PC-3 (cell line): ENCODE measurements at regions not wholly inside any gene's neighbourhood (a gene's known extent, or its start where the extent isn't known, plus 50 kb on each side); places are given as distances from the start of the nearest gene placed in this dataset.

ENCODE experiments used
- ATAC-seq: fragments of 200-7000 bp; cut with Tn5 transposase; 2 replicates; pipeline ENCODE4 v1.9.1; 2020; ENCODE audit warnings: mild to moderate bottlenecking, moderate library complexity
- BruUV-seq: library from RNA; stranded (reverse); fragments of 400-500 nt; replicated peaks from 2 replicates; lab custom pipeline; 2021; lab: Mats Ljungman, UMichigan
- CTCF ChIA-PET: fragments of 300-600 bp; sonication (Branson Sonifier 250); formaldehyde crosslinking; loops from one replicate; lab custom pipeline; 2022; ENCODE audit warnings: antibody characterized with exemption; lab: Charles Lee
- POLR2A ChIA-PET: fragments of 300-600 bp; sonication (Branson Sonifier 250); formaldehyde crosslinking; loops from one replicate; lab custom pipeline; 2022; ENCODE audit warnings: antibody characterized with exemption; ENCODE audit not compliant: unreplicated experiment; lab: Charles Lee
- DNase-seq: peaks from one replicate; pipeline ENCODE4 v3.0.0-alpha.2; 2015
- H2AFZ ChIP-seq: fragments of 300-600 bp; sonication (generic); 2 replicates; pipeline ENCODE4 v1.6.0; 2016; ENCODE audit warnings: antibody characterized with exemption, low read length
- H3F3A ChIP-seq: fragments of 300-600 bp; sonication (generic); one replicate; pipeline ENCODE4 v1.6.0; 2017; ENCODE audit warnings: antibody characterized with exemption, low read length, control low read depth, mild to moderate bottlenecking; ENCODE audit not compliant: unreplicated experiment
- H3K27ac ChIP-seq: fragments of 300-600 bp; sonication (generic); 2 replicates; pipeline ENCODE4 v1.5.1; 2016; ENCODE audit warnings: mild to moderate bottlenecking, low read length
- H3K27me3 ChIP-seq: fragments of 300-600 bp; sonication (generic); 2 replicates; pipeline ENCODE4 v1.6.1; 2016; ENCODE audit warnings: low read length, mixed read lengths
- H3K36me3 ChIP-seq: fragments of 300-600 bp; sonication (generic); 2 replicates; pipeline ENCODE4 v1.6.1; 2016; ENCODE audit warnings: low read depth, mixed run types, low read length, mixed read lengths
- H3K4me1 ChIP-seq: fragments of 300-600 bp; sonication (generic); 2 replicates; pipeline ENCODE4 v1.5.1; 2016; ENCODE audit warnings: low read length; ENCODE audit not compliant: insufficient read depth
- H3K4me2 ChIP-seq: fragments of 300-600 bp; sonication (generic); 2 replicates; pipeline ENCODE4 v1.6.0; 2016; ENCODE audit warnings: low read length
- H3K4me3 ChIP-seq: fragments of 300-600 bp; sonication (generic); 2 replicates; pipeline ENCODE4 v1.5.1; 2016; ENCODE audit warnings: mild to moderate bottlenecking, low read length, mixed read lengths
- H3K79me2 ChIP-seq: fragments of 300-600 bp; sonication (generic); 2 replicates; pipeline ENCODE4 v1.6.1; 2017; ENCODE audit warnings: low read length, mixed read lengths
- H3K9ac ChIP-seq: fragments of 300-600 bp; sonication (generic); 2 replicates; pipeline ENCODE4 v1.6.0; 2016; ENCODE audit warnings: mild to moderate bottlenecking, low read length
- H3K9me2 ChIP-seq: fragments of 300-600 bp; sonication (generic); replicated peaks from 2 replicates; pipeline ENCODE4 v1.6.1; 2016; ENCODE audit warnings: mixed run types, low read length, mixed read lengths
- H3K9me3 ChIP-seq: fragments of 300-600 bp; sonication (generic); 2 replicates; pipeline ENCODE4 v1.6.1; 2016; ENCODE audit warnings: low read length, mixed read lengths
- H4K20me1 ChIP-seq: fragments of 300-600 bp; sonication (generic); 2 replicates; pipeline ENCODE4 v1.6.1; 2016; ENCODE audit warnings: low read length, mixed read lengths
- EZH2 ChIP-seq: fragments of 300-600 bp; sonication (generic); IDR thresholded peaks from one replicate; pipeline ENCODE4 v1.6.1; 2017; ENCODE audit warnings: antibody characterized with exemption, mild to moderate bottlenecking, low read length; ENCODE audit not compliant: unreplicated experiment
- EZH2phosphoT487 ChIP-seq: fragments of 300-600 bp; sonication (generic); IDR thresholded peaks from 2 replicates; pipeline ENCODE4 v1.6.1; 2018; ENCODE audit warnings: mild to moderate bottlenecking, antibody characterized with exemption, low read length, borderline replicate concordance
- intact Hi-C: fragments of 100-400 bp; cut with micrococcal nuclease; formaldehyde crosslinking; loops from 2 replicates; pipeline ENCODE4 v1.9.0; 2023
- TF ChIP-seq, protein P1 (sequence below): fragments of 300-600 bp; sonication (generic); conservative IDR thresholded peaks from 2 replicates; pipeline ENCODE4 v1.5.1; 2017; ENCODE audit warnings: antibody characterized with exemption, low read depth, mild to moderate bottlenecking, low read length

DNA sequence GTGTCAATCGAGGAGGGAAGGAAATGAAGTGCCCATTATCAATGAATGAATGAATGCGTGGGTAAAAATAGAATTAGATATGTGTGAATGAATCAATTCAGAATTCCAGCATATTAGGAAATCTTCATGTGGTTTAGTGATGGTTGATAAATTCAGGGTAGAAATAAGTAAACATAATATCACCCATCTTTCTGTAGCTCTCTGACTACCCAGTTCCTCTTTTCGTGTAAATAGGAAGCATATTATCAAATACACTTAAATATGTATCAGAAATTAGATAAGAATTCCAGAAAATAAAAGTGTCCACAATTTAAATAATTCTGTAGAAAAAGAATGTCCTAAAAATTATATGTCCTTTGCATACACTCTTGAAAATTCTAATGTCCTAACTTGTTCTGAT, 552.9 kb upstream of the LRATD1 start:
- Histone ChIP-seq H3K4me2 (no peak overlapping the region), H4K20me1 (no peaks in the 10 kb centered on the region), H3K4me3 (no peak overlapping the region), H3K4me1 (no peaks in the 10 kb centered on the region), H3K27ac (no peak overlapping the region), H3K9me2 (no peaks in the 10 kb centered on the region), H3K36me3 (no peaks in the 10 kb centered on the region), H3K9me3 (no peaks in the 10 kb centered on the region), H3K79me2 (no peaks in the 10 kb centered on the region), H3K27me3 (no peaks in the 10 kb centered on the region), H3F3A (no peaks in the 10 kb centered on the region), H2AFZ (no peak overlapping the region), H3K9ac (no peak overlapping the region)
- ATAC-seq (no peak), DNase-seq (no peak)
- POLR2A ChIA-PET, result no interaction called here
- TF ChIP-seq EZH2phosphoT487 (no peak), EZH2 (no peak)
- TF ChIP-seq, protein P1, sequence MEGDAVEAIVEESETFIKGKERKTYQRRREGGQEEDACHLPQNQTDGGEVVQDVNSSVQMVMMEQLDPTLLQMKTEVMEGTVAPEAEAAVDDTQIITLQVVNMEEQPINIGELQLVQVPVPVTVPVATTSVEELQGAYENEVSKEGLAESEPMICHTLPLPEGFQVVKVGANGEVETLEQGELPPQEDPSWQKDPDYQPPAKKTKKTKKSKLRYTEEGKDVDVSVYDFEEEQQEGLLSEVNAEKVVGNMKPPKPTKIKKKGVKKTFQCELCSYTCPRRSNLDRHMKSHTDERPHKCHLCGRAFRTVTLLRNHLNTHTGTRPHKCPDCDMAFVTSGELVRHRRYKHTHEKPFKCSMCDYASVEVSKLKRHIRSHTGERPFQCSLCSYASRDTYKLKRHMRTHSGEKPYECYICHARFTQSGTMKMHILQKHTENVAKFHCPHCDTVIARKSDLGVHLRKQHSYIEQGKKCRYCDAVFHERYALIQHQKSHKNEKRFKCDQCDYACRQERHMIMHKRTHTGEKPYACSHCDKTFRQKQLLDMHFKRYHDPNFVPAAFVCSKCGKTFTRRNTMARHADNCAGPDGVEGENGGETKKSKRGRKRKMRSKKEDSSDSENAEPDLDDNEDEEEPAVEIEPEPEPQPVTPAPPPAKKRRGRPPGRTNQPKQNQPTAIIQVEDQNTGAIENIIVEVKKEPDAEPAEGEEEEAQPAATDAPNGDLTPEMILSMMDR, result no peak
- BruUV-seq, result no TSS peak
- CTCF ChIA-PET, result no interaction called here
- intact Hi-C loops, result no loop called here

DNA sequence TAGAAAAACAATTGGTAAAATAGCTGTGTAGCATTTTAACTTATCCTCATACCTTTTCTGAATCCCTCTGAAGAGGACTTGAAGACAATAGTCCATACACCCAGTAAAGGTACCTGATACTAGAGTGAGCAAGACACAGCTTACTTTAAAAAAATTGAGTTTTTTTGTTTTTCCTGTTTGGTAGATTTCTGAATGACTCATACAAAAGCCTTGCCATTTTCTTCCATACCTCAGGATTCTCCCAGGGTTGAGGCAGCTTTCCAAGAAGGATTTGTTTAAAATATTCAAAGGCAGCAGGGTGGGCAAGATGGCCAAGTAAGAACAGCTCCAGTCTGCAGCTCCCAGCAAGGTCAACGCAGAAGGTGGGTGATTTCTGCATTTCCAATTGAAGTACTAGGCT, 551.0 kb upstream of the LRATD1 start:
- H3K4me1 ChIP-seq, result no peaks in the 10 kb centered on the region
- BruUV-seq, result no TSS peak
- no peak overlapping the region for H2AFZ ChIP-seq
- no peak overlapping the region for H3K9ac ChIP-seq
- H3K79me2 ChIP-seq, result no peaks in the 10 kb centered on the region
- no peaks in the 10 kb centered on the region for H3K9me3 ChIP-seq
- H3K36me3 ChIP-seq, result no peaks in the 10 kb centered on the region
- H3K9me2 ChIP-seq, result no peaks in the 10 kb centered on the region
- no peaks in the 10 kb centered on the region for H3K27me3 ChIP-seq
- H3K4me3 ChIP-seq, result no peak overlapping the region
- ChIA-PET CTCF (no interaction called here), POLR2A (no interaction called here)
- no peaks in the 10 kb centered on the region for H4K20me1 ChIP-seq
- peak; percentile 54 for DNase-seq
- peak; percentile 20; the same call in 1 of the 2 replicates for ATAC-seq
- TF ChIP-seq, protein P1, result no peak
- TF ChIP-seq EZH2phosphoT487 (no peak), EZH2 (no peak)
- no peak overlapping the region for H3K27ac ChIP-seq
- H3K4me2 ChIP-seq, result no peak overlapping the region
- H3F3A ChIP-seq, result no peaks in the 10 kb centered on the region
- intact Hi-C loops, result no loop called here

DNA sequence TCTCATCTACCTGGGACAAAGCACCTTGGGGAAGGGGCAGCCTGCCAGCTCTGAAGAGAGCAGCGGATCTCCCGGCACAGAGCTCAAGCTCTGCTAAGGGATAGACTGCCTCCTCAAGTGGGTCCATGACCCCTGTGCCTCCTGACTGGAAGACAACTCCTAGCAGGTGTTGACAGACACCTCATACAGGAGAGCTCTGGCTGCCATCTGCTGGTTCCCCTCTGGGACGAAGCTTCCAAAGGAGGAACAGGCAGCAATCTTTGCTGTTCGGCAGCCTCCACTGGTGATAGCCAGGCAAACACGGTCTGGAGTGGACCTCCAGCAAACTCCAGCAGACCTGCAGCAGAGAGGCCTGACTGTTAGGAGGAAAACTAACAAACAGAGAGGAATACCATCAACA, 549.9 kb upstream of the LRATD1 start:
- POLR2A ChIA-PET, result no interaction called here
- Histone ChIP-seq H3K4me2 (no peak overlapping the region), H3K27me3 (no peaks in the 10 kb centered on the region), H3F3A (no peaks in the 10 kb centered on the region), H2AFZ (no peak overlapping the region), H3K4me1 (no peaks in the 10 kb centered on the region), H3K79me2 (no peaks in the 10 kb centered on the region), H3K9me3 (no peaks in the 10 kb centered on the region), H3K36me3 (no peaks in the 10 kb centered on the region), H3K9me2 (no peaks in the 10 kb centered on the region), H4K20me1 (no peaks in the 10 kb centered on the region), H3K4me3 (no peak overlapping the region), H3K27ac (no peak overlapping the region), H3K9ac (no peak overlapping the region)
- no TSS peak for BruUV-seq
- DNase-seq (no peak), ATAC-seq (no peak)
- CTCF ChIA-PET, result no interaction called here
- TF ChIP-seq EZH2phosphoT487 (no peak), EZH2 (no peak)
- TF ChIP-seq, protein P1, result no peak
- intact Hi-C loops, result no loop called here
